ENCODE measurements at regions not wholly inside any gene's neighbourhood (a gene's known extent, or its start where the extent isn't known, plus 50 kb on each side); places are given as distances from the start of the nearest gene placed in this dataset.

GRCh38 chr14:53461858-53462257, 308.7 kb upstream of the DDHD1 start:
- Histone ChIP-seq H3K4me2 (replicated peaks; ENCODE audit: low read depth, low read length, poor library complexity, severe bottlenecking) (no peak overlapping the region), H3K9ac (ENCODE audit: low read length) (no peak overlapping the region), H4K20me1 (ENCODE audit: control insufficient read depth, insufficient read depth, low read length, poor library complexity, severe bottlenecking) (no peaks in the 10 kb centered on the region), H3K27ac (ENCODE audit: low read length in 2 of 2) (no peak overlapping the region), H3K4me1 (ENCODE audit: control insufficient read depth in 2 of 2, insufficient read depth in 2 of 2, low read length in 2 of 2) (no peaks in the 10 kb centered on the region), H3K4me3 (ENCODE audit: control extremely low read depth in 1 of 5, extremely low read depth in 1 of 5, insufficient read depth in 1 of 5, low read depth in 2 of 5, low read length in 4 of 5) (no peak overlapping the region), H3K79me2 (ENCODE audit: control insufficient read depth, insufficient read depth, low read length) (no peaks in the 10 kb centered on the region), H3K9me3 (ENCODE audit: control extremely low read depth in 1 of 3, control insufficient read depth in 2 of 3, insufficient read depth in 1 of 3, low read length in 2 of 3) (no peaks in the 10 kb centered on the region), H3K36me3 (replicated peaks in 1 of 2; ENCODE audit: control extremely low read depth in 1 of 2, control insufficient read depth in 1 of 2, extremely low read depth in 1 of 2, insufficient read depth in 2 of 2, low read length in 1 of 2) (no peaks in the 10 kb centered on the region), H3K27me3 (replicated peaks in 1 of 4; ENCODE audit: control extremely low read depth in 1 of 4, control insufficient read depth in 3 of 4, insufficient read depth in 4 of 4, low read length in 3 of 4) (no peaks in the 10 kb centered on the region), H2AFZ (ENCODE audit: insufficient read depth, low read depth, low read length, poor library complexity, severe bottlenecking) (no peak overlapping the region)
- ChIA-PET CTCF (interaction anchor here (0.8 kb wide), 1 partner anchor 10 kb away, joined by 3 read pairs; no protein-coding TSS in a partner anchor), POLR2A (no interaction called here)
- Mint-ChIP-seq H3K27me3 (peaks cover 6% of the 10 kb centered on the region), H3K4me1 (no peaks in the 10 kb centered on the region), H3K4me3 (no peak overlapping the region), H3K9me3 (ENCODE audit: insufficient read depth) (no peaks in the 10 kb centered on the region), H3K27ac (no peak overlapping the region)
- no peak for DNase-seq
- intact Hi-C loops (cut with micrococcal nuclease): no loop called here
- ATAC-seq (ENCODE audit: low read depth): no peak
- WGBS (ENCODE audit: insufficient coverage): 81% methylated on average over 3 of the region's 6 CpGs
- no peak for TF ChIP-seq EZH2 (IDR thresholded peaks at IDR 0.05; ENCODE audit: borderline replicate concordance, insufficient read depth, low read depth, low read length, poor library complexity, severe bottlenecking)
- no peak for TF ChIP-seq CTCF (IDR thresholded peaks at IDR 0.05)

DNA sequence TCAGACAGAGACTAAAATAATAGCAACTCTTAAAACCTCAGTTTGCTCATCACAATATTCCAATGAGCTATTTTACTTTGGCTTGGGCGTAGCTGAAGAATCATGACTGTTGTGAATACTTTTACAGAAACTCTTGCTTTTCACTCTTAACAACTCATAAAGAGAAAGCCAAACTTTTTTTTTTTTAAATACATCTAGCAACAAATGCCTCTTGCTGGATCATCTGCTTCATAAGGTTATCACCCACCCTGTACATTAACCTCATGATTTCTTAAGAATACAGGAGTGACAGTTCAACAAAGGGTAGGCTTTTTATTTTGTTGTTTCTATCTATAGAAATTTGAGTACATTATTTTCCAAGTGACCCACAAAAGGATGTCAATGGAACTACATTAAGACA, 307.4 kb upstream of the DDHD1 start:
- no peaks in the 10 kb centered on the region for H3K9me3 Mint-ChIP-seq (ENCODE audit: insufficient read depth)
- no peak overlapping the region for H3K27ac Mint-ChIP-seq
- Histone ChIP-seq H3K27ac (ENCODE audit: low read length in 2 of 2) (no peak overlapping the region), H3K4me3 (ENCODE audit: control extremely low read depth in 1 of 5, extremely low read depth in 1 of 5, insufficient read depth in 1 of 5, low read depth in 2 of 5, low read length in 4 of 5) (no peak overlapping the region), H3K79me2 (ENCODE audit: control insufficient read depth, insufficient read depth, low read length) (no peaks in the 10 kb centered on the region), H3K27me3 (replicated peaks in 1 of 4; ENCODE audit: control extremely low read depth in 1 of 4, control insufficient read depth in 3 of 4, insufficient read depth in 4 of 4, low read length in 3 of 4) (no peaks in the 10 kb centered on the region), H3K36me3 (replicated peaks in 1 of 2; ENCODE audit: control extremely low read depth in 1 of 2, control insufficient read depth in 1 of 2, extremely low read depth in 1 of 2, insufficient read depth in 2 of 2, low read length in 1 of 2) (no peaks in the 10 kb centered on the region), H2AFZ (ENCODE audit: insufficient read depth, low read depth, low read length, poor library complexity, severe bottlenecking) (no peak overlapping the region), H3K4me1 (ENCODE audit: control insufficient read depth in 2 of 2, insufficient read depth in 2 of 2, low read length in 2 of 2) (no peaks in the 10 kb centered on the region), H3K9me3 (ENCODE audit: control extremely low read depth in 1 of 3, control insufficient read depth in 2 of 3, insufficient read depth in 1 of 3, low read length in 2 of 3) (no peaks in the 10 kb centered on the region), H3K4me2 (replicated peaks; ENCODE audit: low read depth, low read length, poor library complexity, severe bottlenecking) (no peak overlapping the region), H4K20me1 (ENCODE audit: control insufficient read depth, insufficient read depth, low read length, poor library complexity, severe bottlenecking) (no peaks in the 10 kb centered on the region), H3K9ac (ENCODE audit: low read length) (no peak overlapping the region)
- ATAC-seq (ENCODE audit: low read depth) (no peak), DNase-seq (no peak)
- no CpG with 5 or more reads among the region's 1 CpG for WGBS (ENCODE audit: insufficient coverage)
- no peaks in the 10 kb centered on the region for H3K4me1 Mint-ChIP-seq
- intact Hi-C loops (cut with micrococcal nuclease): no loop called here
- ChIA-PET POLR2A (no interaction called here), CTCF (no interaction called here)
- H3K27me3 Mint-ChIP-seq: peaks cover 6% of the 10 kb centered on the region
- no peak overlapping the region for H3K4me3 Mint-ChIP-seq
- TF ChIP-seq CTCF (IDR thresholded peaks at IDR 0.05) (no peak), EZH2 (IDR thresholded peaks at IDR 0.05; ENCODE audit: borderline replicate concordance, insufficient read depth, low read depth, low read length, poor library complexity, severe bottlenecking) (no peak)

All from B cell (primary cell).